Astrocyte of the cerebellum (primary cell): ENCODE measurements at regions not wholly inside any gene's neighbourhood (a gene's known extent, or its start where the extent isn't known, plus 50 kb on each side); places are given as distances from the start of the nearest gene placed in this dataset.
"Not testable (repeated sequence)": the region's sequence is repeated elsewhere in the genome, so short reads cannot be mapped to it uniquely, and the experiment has no call there.

ENCODE experiments used
- DNase-seq: peaks from one replicate; pipeline ENCODE4 v3.0.0-alpha.2; 2011; ENCODE audit warnings: low read depth
- H3K4me3 ChIP-seq: 2 replicates; pipeline ENCODE4 v1.5.1; 2011; ENCODE audit warnings: mild to moderate bottlenecking, low read depth, low read length, moderate library complexity
- CTCF ChIP-seq: IDR thresholded peaks from 2 replicates; pipeline ENCODE4 v1.5.1; 2012; ENCODE audit warnings: low read length, low read depth, moderate library complexity, mild to moderate bottlenecking; ENCODE audit errors: missing control alignments
- in situ Hi-C: cut with HindIII; loops from 2 replicates; pipeline ENCODE4 v1.10.0; 2017; ENCODE audit warnings: low sequenced_read_pairs

GRCh38 chr14:45949479-45949878, 696.5 kb upstream of the MIS18BP1 start:
- no peak for TF ChIP-seq CTCF
- no peak for DNase-seq
- no peak overlapping the region for H3K4me3 ChIP-seq
- in situ Hi-C loops: no loop called here

GRCh38 chr14:45947830-45948229, 694.8 kb upstream of the MIS18BP1 start:
- no peak overlapping the region for H3K4me3 ChIP-seq
- in situ Hi-C loops: no loop called here
- no peak for TF ChIP-seq CTCF
- no peak for DNase-seq

- TF ChIP-seq CTCF: no peak
- no peak overlapping the region for H3K4me3 ChIP-seq
- in situ Hi-C loops: no loop called here
- DNase-seq: no peak
Measured at GRCh38 chr14:45946251-45946650, 693.2 kb upstream of the MIS18BP1 start.

GRCh38 chr14:45940318-45940717, 687.3 kb upstream of the MIS18BP1 start:
- in situ Hi-C loops: no loop called here
- DNase-seq: no peak
- H3K4me3 ChIP-seq: no peak overlapping the region
- no peak for TF ChIP-seq CTCF

GRCh38 chr14:45939572-45939971, 686.6 kb upstream of the MIS18BP1 start:
- no peak overlapping the region for H3K4me3 ChIP-seq
- DNase-seq: no peak
- TF ChIP-seq CTCF: no peak
- in situ Hi-C loops: no loop called here

GRCh38 chr14:45919995-45920394, 667.0 kb upstream of the MIS18BP1 start:
- H3K4me3 ChIP-seq, in situ Hi-C loops, DNase-seq: not testable (repeated sequence)

- no peak overlapping the region for H3K4me3 ChIP-seq
- in situ Hi-C loops: no loop called here
- no peak for TF ChIP-seq CTCF
- no peak for DNase-seq
Measured at GRCh38 chr14:45916340-45916953, 663.4 kb upstream of the MIS18BP1 start.
